Activated CD4-positive, alpha-beta T cell treated with anti-CD3 and anti-CD28 coated beads, Interleukin-2, Interleukin-4, amounts not matched to agents 100 ng/mL and 50 ng/mL, durations not matched to agents 16 hours and 8 hours (primary cell): ENCODE measurements at regions not wholly inside any gene's neighbourhood (a gene's known extent, or its start where the extent isn't known, plus 50 kb on each side); places are given as distances from the start of the nearest gene placed in this dataset.
"Not testable (repeated sequence)": the region's sequence is repeated elsewhere in the genome, so short reads cannot be mapped to it uniquely, and the experiment has no call there.

Source experiments
- DNase-seq: peaks from one replicate; pipeline ENCODE4 v3.0.0-alpha.2; 2020; ENCODE audit warnings: low spot score

- DNase-seq, result no peak
Measured at GRCh38 chr12:124383028-124383427, 88.1 kb downstream of the RFLNA start.

- no peak for DNase-seq
Measured at GRCh38 chr12:124381456-124382296, 86.8 kb downstream of the RFLNA start.

DNA sequence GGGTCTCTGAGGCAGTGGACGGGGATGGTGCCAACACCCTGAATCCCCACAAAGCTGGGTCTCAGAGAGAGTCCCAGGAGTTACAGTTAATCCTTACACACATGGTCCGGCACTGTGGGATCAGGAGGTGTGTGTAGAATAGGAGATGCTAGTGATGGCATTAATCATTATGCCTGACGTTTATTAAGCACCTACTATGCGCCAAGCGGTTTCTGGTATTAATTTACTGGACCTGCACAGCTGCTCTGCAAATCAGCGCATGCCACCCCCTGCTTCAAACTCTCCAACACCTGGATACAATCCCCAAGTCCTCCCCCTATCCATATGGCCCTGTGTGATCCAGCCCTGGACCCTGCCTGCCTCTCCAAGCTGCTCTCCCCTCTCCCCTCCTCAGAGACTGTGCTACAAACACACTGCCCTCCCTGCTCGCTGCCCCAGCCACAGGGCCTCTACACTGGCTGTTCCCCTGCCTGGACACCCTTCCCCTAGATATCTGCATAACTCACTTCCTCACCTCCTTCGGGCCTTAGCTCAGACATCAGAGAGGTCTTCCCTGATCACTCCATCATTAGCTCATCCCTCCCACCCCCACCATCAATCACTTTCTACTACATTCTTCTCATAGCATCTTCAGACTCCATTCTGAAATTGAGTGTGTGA, 86.0 kb downstream of the RFLNA start:
- no peak for DNase-seq

GRCh38 chr12:124379938-124380754, 85.3 kb downstream of the RFLNA start:
- no peak for DNase-seq

- DNase-seq, result no peak
Measured at GRCh38 chr12:124379379-124379937, 84.6 kb downstream of the RFLNA start.

DNA sequence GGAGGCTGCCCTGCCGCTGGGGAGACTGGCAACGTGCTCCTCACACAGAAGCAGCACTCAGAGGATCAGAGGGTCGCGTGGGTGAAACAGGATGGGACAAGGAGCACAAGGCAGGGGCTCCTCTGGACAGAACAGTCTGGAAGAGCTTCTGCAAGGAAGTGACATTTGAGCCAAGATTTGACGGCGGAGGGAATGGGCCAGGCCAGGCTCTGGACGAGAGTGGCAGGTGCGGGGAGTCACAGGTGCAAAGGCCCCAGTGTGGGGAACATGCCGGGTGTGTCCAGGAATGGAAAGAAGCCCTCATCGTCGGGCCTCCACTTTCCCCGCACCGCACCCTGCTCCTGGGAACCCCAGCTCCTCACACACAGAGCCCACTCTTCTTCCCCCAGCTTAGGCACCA, 84.0 kb downstream of the RFLNA start:
- no peak for DNase-seq

GRCh38 chr12:124377981-124378509, 83.2 kb downstream of the RFLNA start:
- DNase-seq, result no peak

- DNase-seq, result no peak
Measured at GRCh38 chr12:124376435-124376834, 81.5 kb downstream of the RFLNA start.

DNA sequence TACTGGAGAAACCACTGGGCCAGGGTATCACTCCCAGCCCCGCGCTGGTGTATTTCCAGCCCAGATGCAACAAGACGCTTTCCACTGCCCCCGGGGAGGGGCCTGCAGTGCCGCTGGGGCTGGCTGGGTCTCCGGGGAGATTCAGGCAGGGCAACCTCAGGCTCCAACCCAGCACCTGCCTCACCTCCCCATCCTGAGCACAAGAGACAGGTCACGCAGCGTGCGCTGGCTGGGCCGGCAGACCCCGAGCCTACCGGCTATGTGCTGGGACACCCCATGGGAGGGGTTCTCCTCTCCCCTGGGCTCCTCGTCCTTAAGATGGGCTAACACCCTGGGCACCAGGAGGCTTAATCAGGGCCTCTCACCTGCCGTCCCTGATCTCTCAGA, 80.9 kb downstream of the RFLNA start:
- DNase-seq, result no peak

- no peak for DNase-seq
Measured at GRCh38 chr12:124375141-124375788, 80.4 kb downstream of the RFLNA start.

DNA sequence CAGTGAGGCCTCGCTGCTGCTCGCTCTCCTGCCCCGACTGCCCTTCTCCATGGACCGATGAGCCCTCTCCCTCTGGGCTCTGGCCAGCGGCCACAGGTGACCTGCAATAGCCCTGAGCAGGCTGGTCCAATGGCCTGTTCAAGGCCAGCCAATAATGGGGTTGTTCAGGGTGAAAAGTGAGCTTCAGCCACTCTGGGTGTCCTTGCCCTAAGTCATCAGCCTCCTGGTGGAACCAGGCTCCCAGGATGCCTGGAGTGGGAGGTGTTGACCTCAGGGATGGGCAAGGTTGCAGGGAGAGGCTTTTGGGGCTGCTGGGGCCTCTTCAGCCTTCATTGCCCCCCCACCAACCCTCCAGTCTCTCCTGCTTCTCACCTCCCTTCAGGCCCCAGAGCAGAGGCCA, 79.7 kb downstream of the RFLNA start:
- DNase-seq, result no peak

GRCh38 chr12:124374147-124374546, 79.3 kb downstream of the RFLNA start:
- no peak for DNase-seq

DNA sequence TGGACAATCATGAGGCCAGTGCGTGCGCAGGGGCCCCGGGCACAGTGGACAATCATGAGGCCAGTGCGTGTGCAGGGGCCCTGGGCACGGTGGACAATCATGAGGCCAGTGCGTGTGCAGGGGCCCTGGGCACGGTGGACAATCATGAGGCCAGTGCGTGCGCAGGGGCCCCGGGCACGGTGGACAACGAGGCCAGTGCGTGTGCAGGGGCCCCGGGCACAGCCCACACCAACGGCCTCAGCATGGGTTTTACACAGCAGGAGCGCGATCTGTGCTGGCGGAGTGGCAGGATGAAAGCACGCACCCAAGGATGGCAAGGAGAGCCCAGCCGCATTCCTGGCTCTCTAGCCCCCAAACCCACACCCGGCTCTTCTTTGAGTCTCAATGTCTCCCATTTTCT, 78.8 kb downstream of the RFLNA start:
- not testable (repeated sequence) for DNase-seq

- DNase-seq, result no peak
Measured at GRCh38 chr12:124372831-124373230, 77.9 kb downstream of the RFLNA start.

DNA sequence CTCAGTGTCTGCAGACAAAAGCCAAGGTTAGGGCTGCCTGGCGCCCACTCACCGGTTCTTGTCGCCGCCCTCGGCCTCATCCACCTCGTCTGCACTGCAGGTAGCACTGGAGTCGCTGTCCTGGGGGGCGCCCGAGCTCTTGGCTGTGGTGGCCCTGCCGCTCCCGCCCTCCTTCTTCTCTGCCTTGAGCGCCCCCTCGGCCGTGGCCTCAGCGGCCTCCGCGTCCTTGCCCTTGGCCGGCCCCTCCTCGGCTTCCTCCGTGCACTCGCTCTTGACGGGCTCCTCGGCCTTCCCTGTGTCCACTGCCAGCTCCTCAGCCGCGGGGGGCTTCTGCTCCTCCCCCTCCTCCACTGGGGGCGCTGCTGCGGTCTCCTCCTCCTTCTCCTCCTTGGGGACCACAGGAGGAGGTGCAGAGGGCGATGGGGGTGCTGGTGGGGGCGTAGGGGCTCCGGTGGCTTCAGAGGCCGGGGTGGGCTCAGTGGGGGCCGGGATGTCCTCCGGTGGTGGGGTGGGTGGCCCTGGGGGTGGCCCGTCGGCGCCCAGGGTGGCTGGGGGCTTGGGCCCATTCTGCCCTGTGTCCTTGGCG, 77.2 kb downstream of the RFLNA start:
- DNase-seq, result no peak

GRCh38 chr12:124371366-124371765, 76.5 kb downstream of the RFLNA start:
- DNase-seq, result no peak

DNA sequence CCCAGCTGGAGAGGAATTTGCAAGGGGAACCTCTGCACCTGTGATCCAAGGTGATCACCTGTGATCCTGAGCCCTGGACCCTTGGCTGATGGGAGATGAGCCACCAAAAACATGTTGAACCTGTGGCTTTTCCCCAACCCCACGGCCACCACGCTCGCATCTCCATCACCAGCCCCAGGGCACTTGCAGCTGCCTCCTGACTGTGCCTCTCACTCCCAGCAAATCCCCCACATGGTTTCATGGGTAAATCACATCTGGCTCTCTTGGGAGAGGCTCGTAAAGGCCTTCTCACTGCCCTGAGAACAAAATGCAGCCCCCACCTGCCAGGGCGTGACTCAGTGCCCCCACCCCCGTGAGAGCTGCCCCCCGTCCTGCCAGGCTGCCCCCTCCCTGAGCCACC, 76.0 kb downstream of the RFLNA start:
- DNase-seq, result no peak

GRCh38 chr12:124370384-124370783, 75.5 kb downstream of the RFLNA start:
- DNase-seq, result no peak

DNA sequence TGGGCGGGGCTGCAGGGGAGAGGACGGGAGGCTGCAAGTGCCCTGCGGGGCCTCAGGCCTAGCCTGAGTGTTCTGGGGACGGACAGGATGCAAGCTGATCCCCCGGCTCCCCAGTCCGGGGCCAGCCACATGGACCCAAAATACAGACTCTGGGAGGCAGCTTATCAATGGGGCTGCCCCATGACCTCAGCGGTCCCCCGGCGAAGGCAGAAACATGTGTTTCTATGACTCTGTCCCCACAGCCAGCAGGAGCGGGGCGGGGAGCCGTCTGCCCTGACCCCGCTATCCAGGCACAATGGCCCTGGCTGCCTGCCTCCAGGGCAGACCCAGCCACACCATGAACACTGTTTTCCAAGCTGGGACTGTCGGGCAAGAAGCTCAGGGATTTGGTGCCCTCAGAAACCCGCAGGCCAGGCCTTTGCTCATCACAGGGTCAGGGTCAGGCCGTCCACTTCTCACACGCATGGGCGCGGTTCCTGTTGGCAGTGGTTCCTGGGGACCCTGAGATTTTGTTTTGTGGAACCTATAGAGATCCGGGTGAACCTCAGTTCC, 75.0 kb downstream of the RFLNA start:
- no peak for DNase-seq

GRCh38 chr12:124369055-124369826, 74.3 kb downstream of the RFLNA start:
- no peak for DNase-seq
